IPS DF 6.9 (cell line): ENCODE measurements at regions not wholly inside any gene's neighbourhood (a gene's known extent, or its start where the extent isn't known, plus 50 kb on each side); places are given as distances from the start of the nearest gene placed in this dataset.
"Not testable (repeated sequence)": the region's sequence is repeated elsewhere in the genome, so short reads cannot be mapped to it uniquely, and the experiment has no call there.

ENCODE experiments used
- DNase-seq: peaks from one replicate; pipeline ENCODE4 v3.0.0-alpha.2; 2013; ENCODE audit warnings: low read depth, low spot score
- H3K27ac ChIP-seq: one replicate; pipeline ENCODE4 v1.5.1; 2013; ENCODE audit warnings: low read length, control low read depth
- H3K27me3 ChIP-seq: 2 replicates; pipeline ENCODE4 v1.6.1; 2013; ENCODE audit warnings: mild to moderate bottlenecking, low read length; ENCODE audit not compliant: control insufficient read depth, insufficient read depth
- H3K36me3 ChIP-seq: 2 replicates; pipeline ENCODE4 v1.6.1; 2013; ENCODE audit warnings: low read length; ENCODE audit not compliant: control insufficient read depth, insufficient read depth
- H3K4me1 ChIP-seq: 2 replicates; pipeline ENCODE4 v1.6.1; 2013; ENCODE audit warnings: low read length; ENCODE audit not compliant: control insufficient read depth, insufficient read depth
- H3K4me3 ChIP-seq: 2 replicates; pipeline ENCODE4 v1.5.1; 2013; ENCODE audit warnings: mild to moderate bottlenecking, low read length
- H3K9me3 ChIP-seq: 2 replicates; pipeline ENCODE4 v1.6.1; 2013; ENCODE audit warnings: low read length, inconsistent platforms; ENCODE audit not compliant: control insufficient read depth, insufficient read depth
- WGBS: extraction: QIAGEN DNeasy Blood & Tissue Kit; methylation state at CpG from one replicate; pipeline ENCODE4 v1.1.7; 2013; ENCODE audit warnings: mixed read lengths, missing lambda C conversion rate; ENCODE audit not compliant: insufficient read length, insufficient coverage; 5-methylcytosine and 5-hydroxymethylcytosine counted together

DNA sequence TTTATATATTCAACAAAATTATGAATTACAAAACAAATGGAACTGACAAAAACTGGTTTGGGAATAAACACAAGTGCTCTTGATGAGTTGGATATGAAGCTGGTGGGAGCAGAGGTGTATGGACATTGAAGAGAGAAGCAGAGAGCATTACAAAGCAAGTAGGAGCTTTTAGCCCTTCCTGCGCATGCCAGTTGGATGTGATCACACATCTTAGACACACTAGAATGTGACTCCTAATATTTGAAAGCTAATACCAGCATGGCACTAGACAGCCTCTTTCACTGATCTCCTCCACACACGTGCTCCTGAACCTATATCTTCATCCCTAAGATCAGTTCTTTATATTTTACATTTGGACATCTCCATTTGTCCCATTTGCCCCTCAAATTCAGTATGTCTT, 298.1 kb downstream of the MTX2 start:
- H3K36me3 ChIP-seq: no peaks in the 10 kb centered on the region
- DNase-seq: no peak
- H3K9me3 ChIP-seq: no peaks in the 10 kb centered on the region
- H3K4me1 ChIP-seq: no peaks in the 10 kb centered on the region
- H3K27me3 ChIP-seq: 0 out of 2 replicates have a peak, but pooled peaks cover 2% of the 10 kb centered on the region
- no peak overlapping the region for H3K4me3 ChIP-seq
- WGBS: no CpG with 5 or more reads among the region's 2 CpGs
- H3K27ac ChIP-seq: no peak overlapping the region

GRCh38 chr2:176569574-176569973, 300.3 kb downstream of the MTX2 start:
- Histone ChIP-seq H3K4me3 (no peak overlapping the region), H3K27ac (no peak overlapping the region), H3K27me3 (0 out of 2 replicates have a peak, but pooled peaks cover 2% of the 10 kb centered on the region), H3K36me3 (no peaks in the 10 kb centered on the region), H3K4me1 (no peaks in the 10 kb centered on the region), H3K9me3 (no peaks in the 10 kb centered on the region)
- no peak for DNase-seq
- no CpG with 5 or more reads among the region's 3 CpGs for WGBS

DNA sequence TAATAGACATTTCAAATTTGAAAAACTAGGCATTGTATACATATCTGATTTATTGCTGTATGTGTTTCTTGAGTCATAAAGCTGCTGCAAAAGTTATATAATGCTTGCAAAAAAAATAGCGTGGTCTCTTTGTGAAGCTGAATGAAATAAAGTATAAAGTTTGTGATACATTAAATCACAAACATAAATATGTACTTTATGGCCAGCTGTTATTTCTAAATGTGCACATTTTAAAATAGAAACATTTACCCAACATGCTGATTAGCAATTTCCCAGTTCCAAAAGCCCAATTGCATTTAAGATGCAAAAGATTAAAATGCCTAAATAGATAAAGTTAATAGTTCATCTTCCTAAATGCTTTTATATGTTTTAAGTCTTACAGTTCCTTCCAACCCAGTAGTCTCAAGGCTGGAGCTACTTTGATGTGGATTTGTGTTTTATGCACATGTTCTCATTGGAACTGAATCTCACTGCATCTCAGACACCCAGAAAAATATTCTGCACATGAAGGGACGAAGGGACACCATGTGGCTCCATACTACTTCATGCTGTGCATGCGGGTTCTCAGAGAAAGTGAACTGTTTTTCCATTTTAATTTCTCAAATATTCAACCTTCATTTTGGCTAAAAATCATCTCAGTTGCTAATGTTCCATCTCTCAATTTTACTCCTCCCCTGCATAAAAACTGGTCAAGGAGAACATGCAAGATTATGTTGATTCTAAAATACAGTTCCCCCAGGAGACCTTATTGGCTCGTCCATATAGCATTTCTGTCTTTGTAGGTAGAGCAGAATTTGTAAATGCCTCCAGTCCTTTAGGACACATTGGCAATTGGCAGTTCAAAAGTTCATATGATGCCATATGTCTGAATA, 304.6 kb downstream of the MTX2 start:
- H3K4me1 ChIP-seq: no peaks in the 10 kb centered on the region
- no peaks in the 10 kb centered on the region for H3K27me3 ChIP-seq
- H3K27ac ChIP-seq: no peak overlapping the region
- no peaks in the 10 kb centered on the region for H3K9me3 ChIP-seq
- no peak overlapping the region for H3K4me3 ChIP-seq
- no peaks in the 10 kb centered on the region for H3K36me3 ChIP-seq
- DNase-seq: no peak
- no CpG with 5 or more reads among the region's 4 CpGs for WGBS

DNA sequence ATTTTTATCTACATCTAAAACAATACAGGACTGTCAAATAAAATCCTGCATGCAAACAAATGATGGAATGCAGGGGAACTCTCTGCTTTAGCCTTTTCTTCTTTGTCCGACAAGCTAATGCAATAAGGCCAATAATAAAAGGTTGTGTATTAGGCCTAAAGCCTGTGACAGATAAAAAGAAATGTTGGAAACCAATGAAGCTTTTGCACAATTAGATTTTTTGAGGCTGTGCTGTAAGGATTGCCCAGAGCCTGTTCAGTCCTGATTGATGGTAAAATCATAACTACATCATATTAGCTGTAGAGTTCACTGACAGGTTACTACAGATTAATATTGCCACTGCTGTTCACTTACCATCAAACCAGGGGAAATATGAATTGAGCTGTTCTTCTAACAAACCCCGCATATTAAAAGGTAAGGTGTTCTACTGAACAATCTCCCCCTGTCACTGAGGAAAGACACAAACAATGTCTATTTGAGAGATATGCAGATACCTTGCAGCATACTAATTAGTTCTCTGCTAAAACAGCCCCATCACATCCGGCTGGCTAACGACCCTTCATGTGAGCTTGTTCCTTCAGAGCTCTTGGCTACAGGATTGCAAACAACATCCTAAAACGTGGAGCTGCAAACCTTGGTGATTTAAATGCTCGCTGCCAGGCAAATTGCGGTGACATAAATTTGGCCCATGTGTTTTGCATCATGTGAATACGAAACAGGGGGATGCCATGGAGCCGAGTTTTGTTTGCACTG, 305.4 kb downstream of the MTX2 start:
- Histone ChIP-seq H3K4me3 (no peak overlapping the region), H3K36me3 (no peaks in the 10 kb centered on the region), H3K27ac (no peak overlapping the region), H3K9me3 (no peaks in the 10 kb centered on the region), H3K4me1 (no peaks in the 10 kb centered on the region), H3K27me3 (no peaks in the 10 kb centered on the region)
- no CpG with 5 or more reads among the region's 9 CpGs for WGBS
- no peak for DNase-seq

GRCh38 chr2:176575237-176575744, 306.0 kb downstream of the MTX2 start:
- no CpG with 5 or more reads among the region's 6 CpGs for WGBS
- H3K27me3 ChIP-seq: no peaks in the 10 kb centered on the region
- H3K36me3 ChIP-seq: no peaks in the 10 kb centered on the region
- no peak overlapping the region for H3K27ac ChIP-seq
- DNase-seq: no peak
- H3K4me1 ChIP-seq: no peaks in the 10 kb centered on the region
- no peak overlapping the region for H3K4me3 ChIP-seq
- no peaks in the 10 kb centered on the region for H3K9me3 ChIP-seq

DNA sequence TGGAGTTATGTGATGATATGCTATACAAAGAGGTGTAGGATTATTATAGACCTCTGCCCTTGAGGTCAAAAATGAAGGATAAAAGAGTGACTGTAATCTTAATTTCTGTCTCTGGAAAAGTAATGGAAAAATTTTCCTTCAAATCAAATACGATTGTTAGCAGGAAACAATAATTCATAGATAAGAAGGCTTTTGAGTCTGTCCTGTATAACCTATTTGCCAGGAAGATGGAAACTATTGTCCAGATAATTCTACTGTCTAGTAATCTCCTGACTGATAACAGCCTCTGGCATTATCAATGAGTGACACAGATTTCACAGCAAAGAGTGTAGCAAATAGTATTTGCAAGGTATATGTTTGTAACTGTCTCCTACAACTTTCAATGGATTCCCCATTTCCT, 307.8 kb downstream of the MTX2 start:
- Histone ChIP-seq H3K36me3 (no peaks in the 10 kb centered on the region), H3K27me3 (no peaks in the 10 kb centered on the region), H3K27ac (no peak overlapping the region), H3K4me3 (no peak overlapping the region), H3K9me3 (no peaks in the 10 kb centered on the region), H3K4me1 (no peaks in the 10 kb centered on the region)
- WGBS: no CpG with 5 or more reads among the region's 1 CpG
- no peak for DNase-seq

DNA sequence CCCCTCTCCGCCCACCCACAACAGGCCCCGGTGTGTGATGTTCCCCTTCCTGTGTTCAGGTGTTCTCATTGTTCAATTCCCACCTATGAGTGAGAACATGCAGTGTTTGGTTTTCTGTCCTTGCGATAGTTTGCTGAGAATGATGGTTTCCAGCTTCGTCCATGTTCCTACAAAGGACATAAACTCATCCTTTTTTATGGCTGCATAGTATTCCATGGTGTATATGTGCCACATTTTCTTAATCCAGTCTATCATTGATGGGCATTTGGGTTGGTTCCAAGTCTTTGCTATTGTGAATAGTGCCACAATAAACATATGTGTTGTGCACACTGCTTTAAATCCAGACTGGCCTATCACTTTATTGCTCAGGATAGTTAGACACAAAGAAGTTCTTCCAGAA, 309.1 kb downstream of the MTX2 start:
- H3K27me3 ChIP-seq, H3K4me3 ChIP-seq, H3K4me1 ChIP-seq, H3K36me3 ChIP-seq, H3K27ac ChIP-seq, H3K9me3 ChIP-seq, DNase-seq: not testable (repeated sequence)
- no CpG with 5 or more reads among the region's 4 CpGs for WGBS

GRCh38 chr2:176579608-176580007, 310.4 kb downstream of the MTX2 start:
- H3K36me3 ChIP-seq: no peaks in the 10 kb centered on the region
- no peaks in the 10 kb centered on the region for H3K4me1 ChIP-seq
- no peaks in the 10 kb centered on the region for H3K27me3 ChIP-seq
- H3K4me3 ChIP-seq: no peak overlapping the region
- H3K27ac ChIP-seq: no peak overlapping the region
- no peak for DNase-seq
- H3K9me3 ChIP-seq: no peaks in the 10 kb centered on the region
- WGBS: no CpG with 5 or more reads among the region's 6 CpGs

GRCh38 chr2:176581557-176582165, 312.4 kb downstream of the MTX2 start:
- Histone ChIP-seq H3K4me3 (no peak overlapping the region), H3K27ac (no peak overlapping the region), H3K36me3 (no peaks in the 10 kb centered on the region), H3K27me3 (no peaks in the 10 kb centered on the region), H3K9me3 (no peaks in the 10 kb centered on the region), H3K4me1 (no peaks in the 10 kb centered on the region)
- WGBS: no CpG with 5 or more reads among the region's 4 CpGs
- no peak for DNase-seq

DNA sequence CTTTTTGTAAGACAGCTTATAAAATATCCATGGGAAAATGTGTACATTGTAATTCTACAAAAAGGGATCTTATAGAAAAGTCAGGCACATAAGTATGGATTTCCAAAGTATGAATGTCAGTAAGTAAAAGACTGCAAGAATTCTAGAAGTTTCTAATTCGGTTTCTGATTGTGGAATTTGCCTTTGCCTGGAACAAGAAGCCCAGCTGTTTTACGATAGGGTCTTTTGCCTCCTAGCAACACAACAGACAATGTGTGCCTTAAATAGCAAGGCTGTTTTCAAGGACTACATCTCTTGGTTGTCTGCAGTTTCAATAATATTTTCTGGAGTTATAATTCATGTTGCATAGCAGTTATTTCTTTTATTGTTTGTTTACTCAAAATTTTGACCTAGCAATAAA, 312.9 kb downstream of the MTX2 start:
- Histone ChIP-seq H3K9me3 (no peaks in the 10 kb centered on the region), H3K27me3 (no peaks in the 10 kb centered on the region), H3K36me3 (no peaks in the 10 kb centered on the region), H3K4me1 (no peaks in the 10 kb centered on the region), H3K27ac (no peak overlapping the region), H3K4me3 (no peak overlapping the region)
- no peak for DNase-seq
- WGBS: no CpG with 5 or more reads among the region's 2 CpGs
